IMR-90 (cell line): ENCODE measurements at regions not wholly inside any gene's neighbourhood (a gene's known extent, or its start where the extent isn't known, plus 50 kb on each side); places are given as distances from the start of the nearest gene placed in this dataset.

Experiments
- ATAC-seq: fragments of 200-7000 bp; cut with Tn5 transposase; 2 replicates; pipeline ENCODE4 v1.9.1; 2020; ENCODE audit warnings: low read depth, mild to moderate bottlenecking, moderate library complexity
- BruUV-seq: library from RNA; stranded (reverse); fragments of 400-500 nt; replicated peaks from 2 replicates; lab custom pipeline; 2021; lab: Mats Ljungman, UMichigan
- CTCF ChIA-PET: fragments of 300-600 bp; formaldehyde crosslinking; extraction: SDS; loops from one replicate; lab custom pipeline; 2021; ENCODE audit warnings: antibody characterized with exemption; lab: Yijun Ruan, JAX
- POLR2A ChIA-PET: fragments of 300-600 bp; sonication (Branson Sonifier 250); formaldehyde crosslinking; loops from one replicate; lab custom pipeline; 2022; ENCODE audit warnings: antibody characterized with exemption; ENCODE audit not compliant: unreplicated experiment; lab: Charles Lee
- DNase-seq: peaks from one replicate; pipeline ENCODE4 v3.0.0; 2013
- H2AFZ ChIP-seq: replicated peaks from 2 replicates; pipeline ENCODE3; 2013; ENCODE audit warnings: low read length, mild to moderate bottlenecking; ENCODE audit not compliant: poor library complexity
- H2AK5ac ChIP-seq: 2 replicates; pipeline ENCODE4 v1.6.1; 2013; ENCODE audit warnings: low read depth, low read length, inconsistent platforms
- H2AK9ac ChIP-seq: replicated peaks from 2 replicates; pipeline ENCODE3; 2013; ENCODE audit warnings: mild to moderate bottlenecking, low read depth, low read length, moderate library complexity; ENCODE audit not compliant: poor library complexity
- H2BK120ac ChIP-seq: 2 replicates; pipeline ENCODE4 v1.6.1; 2013; ENCODE audit warnings: low read depth, low read length, inconsistent platforms
- H2BK15ac ChIP-seq: 3 replicates; pipeline ENCODE4 v1.6.1; 2013; ENCODE audit warnings: low read depth, low read length, inconsistent platforms
- H2BK20ac ChIP-seq: 2 replicates; pipeline ENCODE4 v1.6.1; 2013; ENCODE audit warnings: low read depth, mild to moderate bottlenecking, inconsistent platforms, low read length, moderate library complexity
- H2BK5ac ChIP-seq: 2 replicates; pipeline ENCODE4 v1.6.1; 2013; ENCODE audit warnings: mild to moderate bottlenecking, low read depth, low read length, inconsistent platforms; ENCODE audit not compliant: poor library complexity, severe bottlenecking
- H3K14ac ChIP-seq: replicated peaks from 2 replicates; pipeline ENCODE4 v1.6.1; 2013; ENCODE audit warnings: low read depth, low read length, inconsistent platforms
- H3K18ac ChIP-seq: 2 replicates; pipeline ENCODE4 v1.6.1; 2013; ENCODE audit warnings: low read depth, low read length, control low read depth
- H3K23ac ChIP-seq: 2 replicates; pipeline ENCODE4 v1.6.1; 2013; ENCODE audit warnings: low read depth, low read length, inconsistent platforms
- H3K27ac ChIP-seq: 2 replicates; pipeline ENCODE4 v1.5.1; 2013; ENCODE audit warnings: mild to moderate bottlenecking, control low read depth, low read length; ENCODE audit not compliant: insufficient read depth
- H3K27me3 ChIP-seq: 2 replicates; pipeline ENCODE4 v1.6.1; 2013; ENCODE audit warnings: low read length; ENCODE audit not compliant: control insufficient read depth, insufficient read depth
- H3K36me3 ChIP-seq: 2 replicates; pipeline ENCODE4 v1.6.1; 2013; ENCODE audit warnings: low read length, mixed read lengths; ENCODE audit not compliant: control insufficient read depth, insufficient read depth
- H3K4ac ChIP-seq: 2 replicates; pipeline ENCODE4 v1.6.1; 2013; ENCODE audit warnings: low read depth, low read length, inconsistent platforms
- H3K4me1 ChIP-seq: 2 replicates; pipeline ENCODE4 v1.6.1; 2013; ENCODE audit warnings: low read length, mixed read lengths; ENCODE audit not compliant: control insufficient read depth, insufficient read depth
- H3K4me2 ChIP-seq: 2 replicates; pipeline ENCODE4 v1.6.1; 2013; ENCODE audit warnings: low read depth, mild to moderate bottlenecking, control low read depth, low read length, moderate library complexity
- H3K4me3 ChIP-seq: 2 replicates; pipeline ENCODE4 v1.5.1; 2013; ENCODE audit warnings: low read depth, mild to moderate bottlenecking, control low read depth, low read length, moderate library complexity; ENCODE audit not compliant: insufficient read depth
- H3K56ac ChIP-seq: 2 replicates; pipeline ENCODE4 v1.6.1; 2013; ENCODE audit warnings: low read length, inconsistent platforms; ENCODE audit not compliant: insufficient read depth; ENCODE audit errors: extremely low read depth
- H3K79me1 ChIP-seq, 2 experiments: 2 replicates each; pipeline ENCODE4 v1.6.1; 2013; ENCODE audit warnings: low read length in 2 of 2, inconsistent platforms in 1 of 2, low read depth in 1 of 2
- H3K9ac ChIP-seq: 2 replicates; pipeline ENCODE4 v1.6.1; 2013; ENCODE audit warnings: low read depth, low read length, control low read depth
- H3K9me1 ChIP-seq: 2 replicates; pipeline ENCODE4 v1.6.1; 2013; ENCODE audit warnings: low read length, inconsistent platforms; ENCODE audit not compliant: insufficient read depth
- H3K9me3 ChIP-seq: 2 replicates; pipeline ENCODE4 v1.6.1; 2013; ENCODE audit warnings: low read length; ENCODE audit not compliant: control insufficient read depth, insufficient read depth
- H4K20me1 ChIP-seq: 2 replicates; pipeline ENCODE4 v1.6.1; 2013; ENCODE audit warnings: low read length, inconsistent platforms; ENCODE audit not compliant: insufficient read depth
- H4K5ac ChIP-seq: 2 replicates; pipeline ENCODE4 v1.6.1; 2013; ENCODE audit warnings: mild to moderate bottlenecking, low read depth, low read length, control low read depth
- H4K8ac ChIP-seq, 2 experiments: 2 replicates each; pipeline ENCODE4 v1.6.1; 2013; ENCODE audit warnings: low read depth in 2 of 2, low read length in 2 of 2, control low read depth in 1 of 2, inconsistent platforms in 1 of 2
- H4K91ac ChIP-seq: 2 replicates; pipeline ENCODE4 v1.6.1; 2013; ENCODE audit warnings: low read depth, low read length, inconsistent platforms; ENCODE audit not compliant: insufficient read depth
- CEBPB ChIP-seq: IDR thresholded peaks from 2 replicates; pipeline ENCODE4 v1.6.1; 2012; ENCODE audit warnings: low read depth, low read length, improper control_type of control experiment
- CHD1 ChIP-seq: IDR thresholded peaks from 2 replicates; pipeline ENCODE4 v1.6.1; 2012; ENCODE audit warnings: low read depth, low read length, improper control_type of control experiment
- FOS ChIP-seq: fragments of 150-350 bp; IDR thresholded peaks from 2 replicates; pipeline ENCODE4 v1.6.1; 2016; ENCODE audit warnings: low read depth, low read length
- MAFK ChIP-seq: IDR thresholded peaks from 2 replicates; pipeline ENCODE4 v1.6.1; 2012; ENCODE audit warnings: low read depth, low read length, improper control_type of control experiment
- MAZ ChIP-seq: IDR thresholded peaks from 2 replicates; pipeline ENCODE4 v1.6.1; 2012; ENCODE audit warnings: low read depth, mild to moderate bottlenecking, low read length, improper control_type of control experiment, moderate library complexity, borderline replicate concordance
- MXI1 ChIP-seq: IDR thresholded peaks from 2 replicates; pipeline ENCODE4 v1.6.1; 2012; ENCODE audit warnings: low read depth, mild to moderate bottlenecking, low read length, moderate library complexity, borderline replicate concordance
- NFE2L2 ChIP-seq: fragments of 150-350 bp; IDR thresholded peaks from 2 replicates; pipeline ENCODE4 v1.6.1; 2016; ENCODE audit warnings: low read depth, mild to moderate bottlenecking, low read length
- POLR2A ChIP-seq: IDR thresholded peaks from 2 replicates; pipeline ENCODE4 v1.6.1; 2012; ENCODE audit warnings: mild to moderate bottlenecking, low read depth, low read length
- RAD21 ChIP-seq: IDR thresholded peaks from 2 replicates; pipeline ENCODE4 v1.6.1; 2012; ENCODE audit warnings: low read length, improper control_type of control experiment
- RCOR1 ChIP-seq: IDR thresholded peaks from 2 replicates; pipeline ENCODE4 v1.6.1; 2012; ENCODE audit warnings: mild to moderate bottlenecking, low read length, improper control_type of control experiment; ENCODE audit not compliant: insufficient replicate concordance
- RFX5 ChIP-seq: IDR thresholded peaks from 2 replicates; pipeline ENCODE4 v1.8.0; 2012; ENCODE audit warnings: low read depth, mild to moderate bottlenecking, low read length, moderate library complexity
- SMC3 ChIP-seq: fragments of 150-350 bp; IDR thresholded peaks from 2 replicates; pipeline ENCODE4 v1.6.1; 2016; ENCODE audit warnings: low read depth, mild to moderate bottlenecking, antibody characterized with exemption, low read length, moderate library complexity
- WGBS, 2 experiments: methylation state at CpG; one replicate each; pipeline versions ENCODE4 v1.1.5 to v1.1.7; 2013; ENCODE audit warnings: missing lambda C conversion rate in 2 of 2; ENCODE audit not compliant: insufficient read length in 1 of 2; ENCODE audit errors: extremely low coverage in 2 of 2; 5-methylcytosine and 5-hydroxymethylcytosine counted together
- dilution Hi-C: fragments of 300-500 bp; cut with HindIII; formaldehyde crosslinking; loops from one replicate; pipeline ENCODE4 v1.14.3; 2018; ENCODE audit warnings: low sequenced_read_pairs; ENCODE audit not compliant: unreplicated experiment
- in situ Hi-C: fragments of 300-500 bp; cut with MboI; formaldehyde crosslinking; loops from 3 replicates; pipeline ENCODE4 v1.14.3; 2019; ENCODE audit warnings: low sequenced_read_pairs, inconsistent platforms, mixed read lengths
- intact Hi-C: fragments of 100-400 bp; cut with micrococcal nuclease; formaldehyde crosslinking; loops from 2 replicates; pipeline ENCODE4 v1.10.0; 2022
- TF ChIP-seq, protein P1 (sequence below): conservative IDR thresholded peaks from 2 replicates; pipeline ENCODE4 v1.5.1; 2012; ENCODE audit warnings: mild to moderate bottlenecking, low read depth, low read length, improper control_type of control experiment
- TF ChIP-seq, protein P2 (sequence below): fragments of 150-350 bp; IDR thresholded peaks from 2 replicates; pipeline ENCODE4 v1.6.1; 2017; ENCODE audit warnings: mild to moderate bottlenecking, antibody characterized with exemption, low read length, low read depth
- TF ChIP-seq, protein P3 (sequence below): fragments of 150-350 bp; IDR thresholded peaks from 2 replicates; pipeline ENCODE4 v1.6.1; 2016; ENCODE audit warnings: low read depth, mild to moderate bottlenecking, low read length, moderate library complexity, borderline replicate concordance

DNA sequence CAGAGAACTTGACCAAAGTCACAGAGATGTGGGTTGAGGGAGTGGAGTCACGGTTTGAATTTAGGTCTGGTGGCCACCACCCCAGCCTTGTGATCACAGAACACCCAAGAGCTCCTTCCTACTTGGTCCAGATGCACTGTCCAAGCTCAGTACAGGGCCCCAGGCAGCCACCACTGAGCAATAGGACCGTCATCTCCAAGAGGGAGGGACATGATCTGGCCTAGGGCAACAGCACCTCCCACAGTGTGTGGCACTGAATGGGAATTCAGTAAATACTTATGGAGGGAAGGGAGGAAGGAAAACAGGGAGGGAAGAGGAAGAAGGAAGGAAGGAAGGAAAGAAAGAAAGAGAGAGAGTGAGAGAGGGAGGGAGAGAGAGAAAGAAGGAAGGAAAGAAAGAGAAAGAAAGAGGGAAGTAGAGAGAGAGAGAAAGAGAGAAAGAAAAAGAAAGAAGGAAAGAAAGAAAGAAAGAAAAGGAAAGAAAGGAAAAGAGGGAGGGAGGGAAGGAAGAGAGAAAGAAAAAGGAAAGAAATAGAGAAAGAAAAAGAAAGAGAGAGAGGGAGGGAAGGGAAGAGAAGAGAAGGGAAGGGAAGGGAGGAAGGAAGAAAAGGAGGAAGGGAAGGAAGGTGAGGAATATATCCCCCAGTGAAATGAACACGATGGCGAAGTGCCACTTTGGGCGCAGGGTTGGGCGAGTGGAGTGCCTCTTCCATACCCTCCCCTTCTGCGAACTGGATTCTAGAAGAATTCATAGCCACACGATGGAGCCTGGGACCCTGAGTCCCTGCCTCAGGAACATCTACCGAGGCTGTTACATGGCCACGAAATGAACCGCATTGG is 243.7 kb downstream of the TFAP2C start:
- no peaks in the 10 kb centered on the region for H3K9me1 ChIP-seq
- in situ Hi-C loops (no loop called here), intact Hi-C loops (no loop called here), dilution Hi-C loops (no loop called here)
- TF ChIP-seq, protein P1, sequence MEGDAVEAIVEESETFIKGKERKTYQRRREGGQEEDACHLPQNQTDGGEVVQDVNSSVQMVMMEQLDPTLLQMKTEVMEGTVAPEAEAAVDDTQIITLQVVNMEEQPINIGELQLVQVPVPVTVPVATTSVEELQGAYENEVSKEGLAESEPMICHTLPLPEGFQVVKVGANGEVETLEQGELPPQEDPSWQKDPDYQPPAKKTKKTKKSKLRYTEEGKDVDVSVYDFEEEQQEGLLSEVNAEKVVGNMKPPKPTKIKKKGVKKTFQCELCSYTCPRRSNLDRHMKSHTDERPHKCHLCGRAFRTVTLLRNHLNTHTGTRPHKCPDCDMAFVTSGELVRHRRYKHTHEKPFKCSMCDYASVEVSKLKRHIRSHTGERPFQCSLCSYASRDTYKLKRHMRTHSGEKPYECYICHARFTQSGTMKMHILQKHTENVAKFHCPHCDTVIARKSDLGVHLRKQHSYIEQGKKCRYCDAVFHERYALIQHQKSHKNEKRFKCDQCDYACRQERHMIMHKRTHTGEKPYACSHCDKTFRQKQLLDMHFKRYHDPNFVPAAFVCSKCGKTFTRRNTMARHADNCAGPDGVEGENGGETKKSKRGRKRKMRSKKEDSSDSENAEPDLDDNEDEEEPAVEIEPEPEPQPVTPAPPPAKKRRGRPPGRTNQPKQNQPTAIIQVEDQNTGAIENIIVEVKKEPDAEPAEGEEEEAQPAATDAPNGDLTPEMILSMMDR = no peak
- no peak for TF ChIP-seq SMC3
- no peak for TF ChIP-seq RFX5
- TF ChIP-seq RCOR1 = no peak
- no peak for TF ChIP-seq RAD21
- no peak for TF ChIP-seq MAZ
- no peak for TF ChIP-seq NFE2L2
- no peak for TF ChIP-seq FOS
- TF ChIP-seq, protein P2, sequence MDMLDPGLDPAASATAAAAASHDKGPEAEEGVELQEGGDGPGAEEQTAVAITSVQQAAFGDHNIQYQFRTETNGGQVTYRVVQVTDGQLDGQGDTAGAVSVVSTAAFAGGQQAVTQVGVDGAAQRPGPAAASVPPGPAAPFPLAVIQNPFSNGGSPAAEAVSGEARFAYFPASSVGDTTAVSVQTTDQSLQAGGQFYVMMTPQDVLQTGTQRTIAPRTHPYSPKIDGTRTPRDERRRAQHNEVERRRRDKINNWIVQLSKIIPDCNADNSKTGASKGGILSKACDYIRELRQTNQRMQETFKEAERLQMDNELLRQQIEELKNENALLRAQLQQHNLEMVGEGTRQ = no peak
- no peak for TF ChIP-seq MXI1
- no peak for TF ChIP-seq MAFK
- TF ChIP-seq CEBPB = no peak
- TF ChIP-seq, protein P3, sequence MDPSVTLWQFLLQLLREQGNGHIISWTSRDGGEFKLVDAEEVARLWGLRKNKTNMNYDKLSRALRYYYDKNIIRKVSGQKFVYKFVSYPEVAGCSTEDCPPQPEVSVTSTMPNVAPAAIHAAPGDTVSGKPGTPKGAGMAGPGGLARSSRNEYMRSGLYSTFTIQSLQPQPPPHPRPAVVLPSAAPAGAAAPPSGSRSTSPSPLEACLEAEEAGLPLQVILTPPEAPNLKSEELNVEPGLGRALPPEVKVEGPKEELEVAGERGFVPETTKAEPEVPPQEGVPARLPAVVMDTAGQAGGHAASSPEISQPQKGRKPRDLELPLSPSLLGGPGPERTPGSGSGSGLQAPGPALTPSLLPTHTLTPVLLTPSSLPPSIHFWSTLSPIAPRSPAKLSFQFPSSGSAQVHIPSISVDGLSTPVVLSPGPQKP = no peak
- TF ChIP-seq POLR2A = no peak
- no peak for TF ChIP-seq CHD1
- H3K4ac ChIP-seq = no peak overlapping the region
- no peaks in the 10 kb centered on the region for H3K79me1 ChIP-seq
- no peaks in the 10 kb centered on the region for H3K4me1 ChIP-seq
- no peak overlapping the region for H3K14ac ChIP-seq
- H3K4me3 ChIP-seq = no peak overlapping the region
- H4K5ac ChIP-seq = no peak overlapping the region
- POLR2A ChIA-PET = no interaction called here
- no peaks in the 10 kb centered on the region for H3K9me3 ChIP-seq
- no peak overlapping the region for H4K91ac ChIP-seq
- no TSS peak for BruUV-seq
- H2AFZ ChIP-seq = no peak overlapping the region
- no peak overlapping the region for H3K56ac ChIP-seq
- no peak overlapping the region for H2BK5ac ChIP-seq
- peaks cover 2% of the 10 kb centered on the region; the same call in 1 of the 2 replicates for H3K27me3 ChIP-seq
- ATAC-seq (no peak), DNase-seq (no peak)
- 81% methylated on average over 7 of the region's 11 CpGs; no CpG with 5 or more reads in 1 of the 2 experiments for WGBS, 2 experiments
- H2BK15ac ChIP-seq = no peak overlapping the region
- no peak overlapping the region for H3K27ac ChIP-seq
- no peak overlapping the region for H2BK120ac ChIP-seq
- H2BK20ac ChIP-seq = no peak overlapping the region
- H3K4me2 ChIP-seq = no peak overlapping the region
- no peak overlapping the region for H2AK5ac ChIP-seq
- H3K23ac ChIP-seq = no peak overlapping the region
- no peaks in the 10 kb centered on the region for H4K20me1 ChIP-seq
- H3K9ac ChIP-seq = no peak overlapping the region
- H2AK9ac ChIP-seq = no peak overlapping the region
- H3K36me3 ChIP-seq = no peaks in the 10 kb centered on the region
- CTCF ChIA-PET = no interaction called here
- H3K18ac ChIP-seq = no peak overlapping the region
- H4K8ac ChIP-seq = no peak overlapping the region
